Esophagus muscularis mucosa (tissue), 4 donors: ENCODE measurements at regions not wholly inside any gene's neighbourhood (a gene's known extent, or its start where the extent isn't known, plus 50 kb on each side); places are given as distances from the start of the nearest gene placed in this dataset.

ENCODE experiments used
- EP300 ChIP-seq: sonication (generic); formaldehyde crosslinking; IDR thresholded peaks from one replicate; pipeline ENCODE4 v1.6.1; 2017; ENCODE audit warnings: antibody characterized with exemption
- POLR2A ChIP-seq: fragments of 450-650 bp; IDR thresholded peaks from one replicate; pipeline ENCODE4 v1.6.1; 2017; ENCODE audit warnings: antibody characterized with exemption, moderate library complexity, mild to moderate bottlenecking, low read depth
- POLR2AphosphoS5 ChIP-seq, 2 donors: sonication (generic); formaldehyde crosslinking; IDR thresholded peaks; one replicate each; pipeline ENCODE4 v1.6.1; 2017; ENCODE audit warnings: antibody characterized with exemption in 2 of 2
- TF ChIP-seq, protein P1 (sequence below), 3 experiments: fragments of 200-600 bp in 2 of 3; fragments of 450-650 bp in 1 of 3; sonication (generic) in 2 of 3; IDR thresholded peaks; one replicate each; pipeline ENCODE4 v1.5.1; 2017 to 2019; ENCODE audit warnings: antibody characterized with exemption in 3 of 3, mild to moderate bottlenecking in 2 of 3, moderate library complexity in 1 of 3

GRCh38 chr17:12536472-12536871 lies 129.2 kb upstream of the MYOCD start:
- TF ChIP-seq, protein P1, sequence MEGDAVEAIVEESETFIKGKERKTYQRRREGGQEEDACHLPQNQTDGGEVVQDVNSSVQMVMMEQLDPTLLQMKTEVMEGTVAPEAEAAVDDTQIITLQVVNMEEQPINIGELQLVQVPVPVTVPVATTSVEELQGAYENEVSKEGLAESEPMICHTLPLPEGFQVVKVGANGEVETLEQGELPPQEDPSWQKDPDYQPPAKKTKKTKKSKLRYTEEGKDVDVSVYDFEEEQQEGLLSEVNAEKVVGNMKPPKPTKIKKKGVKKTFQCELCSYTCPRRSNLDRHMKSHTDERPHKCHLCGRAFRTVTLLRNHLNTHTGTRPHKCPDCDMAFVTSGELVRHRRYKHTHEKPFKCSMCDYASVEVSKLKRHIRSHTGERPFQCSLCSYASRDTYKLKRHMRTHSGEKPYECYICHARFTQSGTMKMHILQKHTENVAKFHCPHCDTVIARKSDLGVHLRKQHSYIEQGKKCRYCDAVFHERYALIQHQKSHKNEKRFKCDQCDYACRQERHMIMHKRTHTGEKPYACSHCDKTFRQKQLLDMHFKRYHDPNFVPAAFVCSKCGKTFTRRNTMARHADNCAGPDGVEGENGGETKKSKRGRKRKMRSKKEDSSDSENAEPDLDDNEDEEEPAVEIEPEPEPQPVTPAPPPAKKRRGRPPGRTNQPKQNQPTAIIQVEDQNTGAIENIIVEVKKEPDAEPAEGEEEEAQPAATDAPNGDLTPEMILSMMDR (IDR thresholded peaks at IDR 0.05): no peak
- TF ChIP-seq POLR2AphosphoS5 (IDR thresholded peaks at IDR 0.05) (no peak), POLR2A (no peak), EP300 (no peak)
